Common myeloid progenitor, CD34-positive (primary cell): ENCODE measurements at regions not wholly inside any gene's neighbourhood (a gene's known extent, or its start where the extent isn't known, plus 50 kb on each side); places are given as distances from the start of the nearest gene placed in this dataset.
"Not testable (repeated sequence)": the region's sequence is repeated elsewhere in the genome, so short reads cannot be mapped to it uniquely, and the experiment has no call there.

Experiments used
- CTCF ChIA-PET: fragments of 350-600 bp; sonication (Branson Sonifier 250); formaldehyde crosslinking; loops from one replicate; lab custom pipeline; 2021; ENCODE audit warnings: antibody characterized with exemption; lab: Charles Lee
- POLR2A ChIA-PET: fragments of 350-600 bp; sonication (Branson Sonifier 250); formaldehyde crosslinking; loops from one replicate; lab custom pipeline; 2021; ENCODE audit warnings: antibody characterized with exemption; lab: Charles Lee
- DNase-seq, 3 donors: peaks; one replicate each; pipeline versions ENCODE4 v3.0.0 to v3.0.0-alpha.2; 2013
- H3K27ac ChIP-seq, 2 experiments: 1 replicate in 1 of 2; 2 replicates in 1 of 2; pipeline ENCODE4 v1.7.0; 2013; ENCODE audit warnings: inconsistent platforms in 2 of 2, low read length in 2 of 2, mild to moderate bottlenecking in 2 of 2, low read depth in 1 of 2, moderate library complexity in 1 of 2; ENCODE audit not compliant: severe bottlenecking in 2 of 2, insufficient read depth in 1 of 2, poor library complexity in 1 of 2
- H3K27me3 ChIP-seq, 5 experiments: replicated peaks in 2 of 5; 1 replicate in 3 of 5; 2 replicates in 2 of 5; pipeline versions ENCODE4 v1.6.1 to v1.7.0; 2013; ENCODE audit warnings: low read length in 4 of 5, mild to moderate bottlenecking in 2 of 5, moderate library complexity in 2 of 5, inconsistent platforms in 1 of 5; ENCODE audit not compliant: insufficient read depth in 5 of 5, control insufficient read depth in 4 of 5
- H3K36me3 ChIP-seq, 4 experiments: 1 replicate in 2 of 4; 2 replicates in 2 of 4; pipeline versions ENCODE4 v1.6.1 to v1.7.0; 2013; ENCODE audit warnings: low read length in 3 of 4, control low read depth in 1 of 4, mild to moderate bottlenecking in 1 of 4; ENCODE audit not compliant: control insufficient read depth in 4 of 4, insufficient read depth in 4 of 4
- H3K4me1 ChIP-seq, 4 experiments: 1 replicate in 3 of 4; 2 replicates in 1 of 4; pipeline versions ENCODE4 v1.6.1 to v1.7.1; 2013; ENCODE audit warnings: low read length in 3 of 4, mild to moderate bottlenecking in 3 of 4, control low read depth in 1 of 4, inconsistent platforms in 1 of 4, moderate library complexity in 1 of 4; ENCODE audit not compliant: control insufficient read depth in 4 of 4, insufficient read depth in 4 of 4; ENCODE audit errors: control extremely low read depth in 1 of 4
- H3K4me3 ChIP-seq, 7 experiments: 1 replicate in 4 of 7; 2 replicates in 3 of 7; pipeline versions ENCODE4 v1.5.1 to v1.7.0; 2013; ENCODE audit warnings: mild to moderate bottlenecking in 7 of 7, low read length in 6 of 7, moderate library complexity in 6 of 7, inconsistent platforms in 2 of 7, low read depth in 2 of 7, control low read depth in 1 of 7; ENCODE audit not compliant: insufficient read depth in 4 of 7, control insufficient read depth in 1 of 7; ENCODE audit errors: extremely low read depth in 1 of 7
- H3K9me3 ChIP-seq, 5 experiments: 1 replicate in 4 of 5; 2 replicates in 1 of 5; pipeline versions ENCODE4 v1.6.1 to v1.7.1; 2013; ENCODE audit warnings: low read length in 4 of 5, mild to moderate bottlenecking in 2 of 5, inconsistent platforms in 1 of 5, low read depth in 1 of 5, moderate library complexity in 1 of 5; ENCODE audit not compliant: control insufficient read depth in 4 of 5, insufficient read depth in 2 of 5; ENCODE audit errors: control extremely low read depth in 1 of 5
- WGBS: methylation state at CpG from one replicate; pipeline ENCODE4 v1.1.5; 2013; ENCODE audit not compliant: insufficient coverage; 5-methylcytosine and 5-hydroxymethylcytosine counted together

- 98% methylated on average over 5 of the region's 11 CpGs for WGBS
- POLR2A ChIA-PET = no interaction called here
- Histone ChIP-seq H3K9me3 (no peaks in the 10 kb centered on the region), H3K4me1 (no peaks in the 10 kb centered on the region), H3K27ac (no peak overlapping the region), H3K4me3 (no peak overlapping the region), H3K36me3 (no peaks in the 10 kb centered on the region), H3K27me3 (no peaks in the 10 kb centered on the region)
- CTCF ChIA-PET = no interaction called here
- no peak for DNase-seq
Measured at GRCh38 chr13:80070024-80070703, 270.8 kb downstream of the SPRY2 start.

GRCh38 chr13:80069374-80069773 lies 271.6 kb downstream of the SPRY2 start:
- Histone ChIP-seq H3K4me3 (no peak overlapping the region), H3K9me3 (no peaks in the 10 kb centered on the region), H3K27ac (no peak overlapping the region), H3K4me1 (no peaks in the 10 kb centered on the region), H3K27me3 (no peaks in the 10 kb centered on the region), H3K36me3 (no peaks in the 10 kb centered on the region)
- CTCF ChIA-PET = no interaction called here
- WGBS = no CpG with 5 or more reads among the region's 3 CpGs
- POLR2A ChIA-PET = no interaction called here
- DNase-seq = no peak

DNA sequence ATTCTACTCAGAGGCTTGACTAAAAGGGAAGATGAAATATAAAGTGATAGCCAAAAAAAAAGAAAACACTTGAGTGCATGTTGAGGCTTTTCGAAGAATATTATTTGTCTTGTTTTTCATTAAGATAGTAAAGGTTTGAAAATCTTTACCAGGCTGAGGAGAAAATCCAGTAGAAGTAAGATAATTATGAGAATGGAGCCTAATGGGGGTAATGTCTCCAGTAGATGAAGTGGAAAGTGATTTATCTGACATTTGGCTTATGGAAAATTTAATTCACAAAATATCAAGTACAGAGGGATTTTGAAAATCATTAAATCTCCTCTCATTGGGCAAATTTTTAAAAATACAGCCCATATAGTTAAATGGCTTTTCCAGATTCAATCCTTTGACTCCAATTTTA lies 274.9 kb downstream of the SPRY2 start:
- POLR2A ChIA-PET = no interaction called here
- Histone ChIP-seq H3K4me1 (no peaks in the 10 kb centered on the region), H3K36me3 (no peaks in the 10 kb centered on the region), H3K27ac (no peak overlapping the region), H3K27me3 (no peaks in the 10 kb centered on the region), H3K9me3 (no peaks in the 10 kb centered on the region), H3K4me3 (no peak overlapping the region)
- DNase-seq = no peak
- CTCF ChIA-PET = no interaction called here
- 100% methylated on average over 1 of the region's 1 CpG for whole genome bisulfite sequencing

- CTCF ChIA-PET, H3K4me1 ChIP-seq: not testable (repeated sequence)
Measured at GRCh38 chr13:80062416-80062815, 278.5 kb downstream of the SPRY2 start.

DNA sequence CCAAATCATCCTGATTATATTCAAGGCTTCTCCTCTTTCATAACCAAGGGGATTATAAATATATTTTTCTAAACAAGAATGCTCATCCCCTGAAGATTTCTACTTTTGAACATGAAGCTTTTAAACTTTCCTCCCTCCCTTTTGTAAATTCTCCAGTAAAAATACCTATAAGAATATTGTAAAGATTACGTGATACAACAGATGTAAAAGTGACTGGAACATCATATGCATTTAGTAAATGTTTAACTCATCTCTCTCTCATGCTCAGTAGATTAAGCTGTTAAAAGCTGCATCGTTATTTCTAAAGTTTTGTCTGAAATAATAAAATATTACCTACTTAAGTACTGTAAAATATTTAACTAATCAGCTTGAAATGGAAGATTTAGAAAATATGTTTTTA lies 281.1 kb downstream of the SPRY2 start:
- POLR2A ChIA-PET = no interaction called here
- WGBS = no CpG with 5 or more reads among the region's 2 CpGs
- H3K27me3 ChIP-seq = no peaks in the 10 kb centered on the region
- no peak overlapping the region for H3K27ac ChIP-seq
- CTCF ChIA-PET = interaction anchor here (0.9 to 1.0 kb wide), 2 partner anchors 10 to 957 kb away, joined by 3 read pairs; no protein-coding TSS in a partner anchor
- H3K4me3 ChIP-seq = no peak overlapping the region
- DNase-seq = no peak
- no peaks in the 10 kb centered on the region for H3K36me3 ChIP-seq
- H3K4me1 ChIP-seq = peaks cover 0 to 5% (median 2%) of the 10 kb centered on the region in 4 experiments
- H3K9me3 ChIP-seq = no peaks in the 10 kb centered on the region

More at GRCh38 chr13:80062416-80062815, 278.5 kb downstream of the SPRY2 start:
- POLR2A ChIA-PET, H3K27ac ChIP-seq, H3K27me3 ChIP-seq, H3K36me3 ChIP-seq, H3K9me3 ChIP-seq, H3K4me3 ChIP-seq, DNase-seq: not testable (repeated sequence)

DNA sequence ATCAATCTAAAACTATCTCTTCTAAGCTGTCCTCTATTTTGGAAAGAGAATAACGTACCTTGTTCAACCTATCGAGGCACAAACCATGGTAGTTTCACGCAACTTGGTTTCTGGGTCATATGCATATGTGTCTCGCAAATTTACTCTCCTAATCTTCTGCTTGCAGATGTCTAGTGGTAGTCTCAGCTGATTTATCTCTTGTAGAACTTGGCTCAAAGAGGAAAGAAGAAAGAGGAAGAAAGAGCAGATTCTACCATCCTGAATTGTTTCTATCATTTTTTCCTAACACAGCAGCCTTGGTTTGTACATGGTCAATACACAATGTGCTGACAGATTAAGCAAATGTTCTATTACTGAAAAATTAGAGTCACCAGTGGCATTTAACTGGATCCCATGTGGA lies 282.3 kb downstream of the SPRY2 start:
- peak; percentile 34 to 87 (median 70) for DNase-seq
- H3K36me3 ChIP-seq = no peaks in the 10 kb centered on the region
- no peak overlapping the region for H3K4me3 ChIP-seq
- no peak overlapping the region for H3K27ac ChIP-seq
- H3K27me3 ChIP-seq = no peaks in the 10 kb centered on the region
- H3K9me3 ChIP-seq = no peaks in the 10 kb centered on the region
- H3K4me1 ChIP-seq = peaks cover 0 to 5% (median 2%) of the 10 kb centered on the region in 4 experiments
- ChIA-PET POLR2A (no interaction called here), CTCF (no interaction called here)
- 69% methylated on average over 4 of the region's 4 CpGs for WGBS

- Histone ChIP-seq H3K4me3 (no peak overlapping the region), H3K27ac (no peak overlapping the region), H3K36me3 (no peaks in the 10 kb centered on the region), H3K27me3 (no peaks in the 10 kb centered on the region), H3K9me3 (no peaks in the 10 kb centered on the region), H3K4me1 (peaks cover 0 to 10% (median 2%) of the 10 kb centered on the region in 4 experiments)
- 100% methylated on average over 3 of the region's 4 CpGs for WGBS
- POLR2A ChIA-PET = no interaction called here
- no peak for DNase-seq
- CTCF ChIA-PET = interaction anchor here (1.2 to 2.0 kb wide), 2 partner anchors 20 to 279 kb away, joined by 3 to 4 read pairs; no protein-coding TSS in a partner anchor
Measured at GRCh38 chr13:80055847-80056246, 285.1 kb downstream of the SPRY2 start.
